ENCODE measurements at regions not wholly inside any gene's neighbourhood (a gene's known extent, or its start where the extent isn't known, plus 50 kb on each side); places are given as distances from the start of the nearest gene placed in this dataset.
A peak's percentile ranks its signal among the peaks of the same experiment; 100 is the strongest.

DNA sequence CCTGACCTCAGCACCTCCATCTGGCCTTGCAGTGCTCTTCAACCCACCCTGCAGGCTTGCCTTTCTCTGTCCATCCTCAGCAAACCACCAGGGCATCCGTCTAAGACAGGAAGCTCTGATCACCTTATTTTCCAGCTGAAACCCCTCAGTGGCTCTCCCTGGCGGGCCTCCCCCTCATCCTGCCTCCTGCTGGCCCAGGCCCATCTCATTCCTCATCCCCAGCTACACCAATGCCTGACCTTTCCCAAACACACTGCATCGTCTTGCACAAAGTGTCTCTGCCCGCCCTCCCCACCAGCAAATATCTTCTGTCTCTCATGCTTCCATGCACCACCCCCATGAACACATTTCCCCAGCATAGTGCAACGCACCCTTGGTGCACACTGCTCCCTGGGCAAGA, 205.0 kb downstream of the TOMM20 start:
- Mint-ChIP-seq H3K4me3 (ENCODE audit: unreplicated experiment) (no peak overlapping the region), H3K27me3 (ENCODE audit: unreplicated experiment) (no peaks in the 10 kb centered on the region), H3K27ac (ENCODE audit: unreplicated experiment) (no peak overlapping the region), H3K4me1 (ENCODE audit: unreplicated experiment) (peaks cover 64% of the 10 kb centered on the region), H3K9me3 (ENCODE audit: unreplicated experiment) (no peaks in the 10 kb centered on the region), H3K36me3 (ENCODE audit: unreplicated experiment) (no peaks in the 10 kb centered on the region)
- TF ChIP-seq, protein P1, sequence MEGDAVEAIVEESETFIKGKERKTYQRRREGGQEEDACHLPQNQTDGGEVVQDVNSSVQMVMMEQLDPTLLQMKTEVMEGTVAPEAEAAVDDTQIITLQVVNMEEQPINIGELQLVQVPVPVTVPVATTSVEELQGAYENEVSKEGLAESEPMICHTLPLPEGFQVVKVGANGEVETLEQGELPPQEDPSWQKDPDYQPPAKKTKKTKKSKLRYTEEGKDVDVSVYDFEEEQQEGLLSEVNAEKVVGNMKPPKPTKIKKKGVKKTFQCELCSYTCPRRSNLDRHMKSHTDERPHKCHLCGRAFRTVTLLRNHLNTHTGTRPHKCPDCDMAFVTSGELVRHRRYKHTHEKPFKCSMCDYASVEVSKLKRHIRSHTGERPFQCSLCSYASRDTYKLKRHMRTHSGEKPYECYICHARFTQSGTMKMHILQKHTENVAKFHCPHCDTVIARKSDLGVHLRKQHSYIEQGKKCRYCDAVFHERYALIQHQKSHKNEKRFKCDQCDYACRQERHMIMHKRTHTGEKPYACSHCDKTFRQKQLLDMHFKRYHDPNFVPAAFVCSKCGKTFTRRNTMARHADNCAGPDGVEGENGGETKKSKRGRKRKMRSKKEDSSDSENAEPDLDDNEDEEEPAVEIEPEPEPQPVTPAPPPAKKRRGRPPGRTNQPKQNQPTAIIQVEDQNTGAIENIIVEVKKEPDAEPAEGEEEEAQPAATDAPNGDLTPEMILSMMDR (IDR thresholded peaks at IDR 0.05): no peak
- no peak for DNase-seq (ENCODE audit: extremely low spot score, unreplicated experiment)

DNA sequence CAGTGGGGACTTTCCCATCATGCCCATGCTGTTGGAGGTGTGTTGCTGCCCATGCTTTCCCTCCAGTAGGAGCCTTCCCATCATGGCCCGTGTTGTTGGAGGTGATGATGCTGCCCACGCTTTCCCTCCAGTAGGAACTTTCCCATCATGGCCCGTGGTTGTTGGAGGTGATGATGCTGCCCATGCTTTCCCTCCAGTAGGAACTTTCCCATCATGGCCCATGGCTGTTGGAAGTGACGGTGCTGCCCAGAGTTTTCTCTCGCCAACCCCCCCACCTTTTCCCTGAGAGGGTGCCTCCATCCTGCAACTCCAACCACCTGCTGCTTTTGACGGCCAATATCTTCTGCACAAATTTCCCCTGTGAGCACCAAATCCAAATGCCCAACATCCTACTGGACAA, 205.7 kb downstream of the TOMM20 start:
- Mint-ChIP-seq H3K36me3 (ENCODE audit: unreplicated experiment) (no peaks in the 10 kb centered on the region), H3K4me1 (ENCODE audit: unreplicated experiment) (peaks cover 67% of the 10 kb centered on the region), H3K27me3 (ENCODE audit: unreplicated experiment) (no peaks in the 10 kb centered on the region), H3K9me3 (ENCODE audit: unreplicated experiment) (no peaks in the 10 kb centered on the region), H3K4me3 (ENCODE audit: unreplicated experiment) (no peak overlapping the region), H3K27ac (ENCODE audit: unreplicated experiment) (no peak overlapping the region)
- TF ChIP-seq, protein P1 (IDR thresholded peaks at IDR 0.05): no peak
- DNase-seq (ENCODE audit: extremely low spot score, unreplicated experiment): no peak

DNA sequence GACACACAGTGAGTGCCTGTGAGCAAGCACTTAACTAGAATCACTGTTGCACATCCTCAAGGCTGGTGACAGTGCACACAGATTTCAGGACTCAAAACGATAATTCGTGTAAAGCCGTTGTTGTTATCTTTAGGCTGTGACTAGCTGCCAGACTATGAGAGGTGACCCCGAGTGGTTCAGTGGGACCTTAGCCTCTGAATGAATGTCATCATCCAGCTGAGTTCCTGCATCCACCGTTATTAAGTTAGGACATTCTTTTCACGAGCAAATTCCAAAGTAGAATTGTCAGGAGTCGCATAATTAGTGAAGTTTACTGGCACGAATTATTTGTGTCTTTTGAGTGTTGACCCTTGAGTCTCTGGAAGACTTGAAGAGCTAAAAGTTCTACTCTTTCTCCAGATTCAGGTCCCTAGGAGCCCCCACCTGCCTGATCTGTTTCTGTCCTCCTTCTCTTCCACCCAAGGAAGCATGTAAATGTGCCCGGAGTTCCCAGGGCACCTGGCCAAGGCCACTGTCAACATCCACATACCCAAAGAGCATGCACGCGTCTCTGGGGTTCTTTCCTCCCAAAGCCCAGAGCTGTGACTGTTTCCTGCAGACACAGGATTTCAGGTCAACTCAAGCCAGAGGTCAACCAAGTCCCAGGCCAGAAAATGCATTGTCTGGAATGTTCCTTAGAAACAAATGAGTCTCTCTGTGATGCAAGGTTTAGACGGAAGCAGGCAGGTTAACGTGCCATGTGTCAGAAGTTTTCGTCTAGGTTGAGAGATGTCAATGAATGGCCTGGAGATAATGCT, 207.2 kb downstream of the TOMM20 start:
- H3K4me1 Mint-ChIP-seq (ENCODE audit: unreplicated experiment): peaks cover 62% of the 10 kb centered on the region
- no peak for DNase-seq (ENCODE audit: extremely low spot score, unreplicated experiment)
- H3K4me3 Mint-ChIP-seq (ENCODE audit: unreplicated experiment): no peak overlapping the region
- no peaks in the 10 kb centered on the region for H3K9me3 Mint-ChIP-seq (ENCODE audit: unreplicated experiment)
- TF ChIP-seq, protein P1 (IDR thresholded peaks at IDR 0.05): no peak
- peak overlapping the region; percentile 50 for H3K27ac Mint-ChIP-seq (ENCODE audit: unreplicated experiment)
- no peaks in the 10 kb centered on the region for H3K36me3 Mint-ChIP-seq (ENCODE audit: unreplicated experiment)
- no peaks in the 10 kb centered on the region for H3K27me3 Mint-ChIP-seq (ENCODE audit: unreplicated experiment)

DNA sequence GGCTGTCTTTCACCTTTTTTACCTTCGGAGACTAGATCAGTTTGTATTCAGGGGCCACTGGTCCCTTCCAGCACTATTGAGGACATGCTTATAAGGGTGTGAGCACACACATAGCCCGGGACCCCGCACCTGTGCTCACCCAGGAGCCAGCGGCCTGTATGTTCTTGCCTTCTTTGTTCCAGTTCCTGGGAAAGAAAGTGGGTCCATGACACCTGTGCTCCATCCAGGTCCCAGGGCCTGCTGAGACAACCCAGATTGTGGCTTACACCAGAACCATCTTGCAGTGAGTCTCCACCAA, 207.8 kb downstream of the TOMM20 start:
- Mint-ChIP-seq H3K4me1 (ENCODE audit: unreplicated experiment) (peaks cover 62% of the 10 kb centered on the region), H3K27ac (ENCODE audit: unreplicated experiment) (no peak overlapping the region)

DNA sequence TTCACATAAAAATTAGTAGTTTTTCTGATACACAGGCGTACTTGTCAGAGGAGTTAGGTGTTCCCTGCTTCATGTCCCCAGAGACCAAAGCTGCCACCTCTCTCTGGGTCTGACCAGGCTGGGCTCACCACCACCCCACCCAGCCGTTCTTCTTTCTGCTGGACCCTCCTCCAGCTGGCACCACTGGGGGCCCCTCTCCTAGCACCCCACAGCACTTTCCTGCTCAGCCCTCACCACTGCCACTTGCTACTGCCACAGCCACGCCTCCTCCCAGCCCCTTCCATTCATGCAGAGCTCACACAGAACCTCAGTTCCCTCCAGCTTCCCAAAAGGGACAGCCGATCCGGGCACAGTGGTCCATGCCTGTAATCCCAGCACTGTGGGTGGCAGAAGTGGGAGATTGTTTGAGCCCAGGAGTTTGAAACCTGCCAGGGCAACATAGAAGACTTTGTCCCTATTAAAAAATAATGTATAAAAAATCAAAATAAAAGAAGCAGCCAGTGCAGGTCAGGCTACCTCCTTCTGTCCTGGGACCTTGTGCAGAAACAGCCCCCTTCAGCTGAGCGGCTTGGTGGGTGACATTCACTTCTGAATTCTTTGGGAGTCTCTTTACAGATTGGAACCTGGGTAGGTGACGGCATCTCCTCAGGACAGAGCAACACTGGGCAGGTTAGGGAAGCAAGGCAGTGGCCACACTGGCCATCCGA, 208.3 kb downstream of the TOMM20 start:
- H3K27ac Mint-ChIP-seq (ENCODE audit: unreplicated experiment): no peak overlapping the region
- no peaks in the 10 kb centered on the region for H3K36me3 Mint-ChIP-seq (ENCODE audit: unreplicated experiment)
- no peak overlapping the region for H3K4me3 Mint-ChIP-seq (ENCODE audit: unreplicated experiment)
- no peaks in the 10 kb centered on the region for H3K9me3 Mint-ChIP-seq (ENCODE audit: unreplicated experiment)
- H3K4me1 Mint-ChIP-seq (ENCODE audit: unreplicated experiment): peaks cover 61% of the 10 kb centered on the region
- TF ChIP-seq, protein P1 (IDR thresholded peaks at IDR 0.05): no peak
- H3K27me3 Mint-ChIP-seq (ENCODE audit: unreplicated experiment): no peaks in the 10 kb centered on the region
- DNase-seq (ENCODE audit: extremely low spot score, unreplicated experiment): no peak

More for the DNA sequence above, 207.8 kb downstream of the TOMM20 start:
- no peaks in the 10 kb centered on the region for H3K36me3 Mint-ChIP-seq (ENCODE audit: unreplicated experiment)
- H3K9me3 Mint-ChIP-seq (ENCODE audit: unreplicated experiment): no peaks in the 10 kb centered on the region
- DNase-seq (ENCODE audit: extremely low spot score, unreplicated experiment): no peak
- TF ChIP-seq, protein P1 (IDR thresholded peaks at IDR 0.05): no peak
- no peak overlapping the region for H3K4me3 Mint-ChIP-seq (ENCODE audit: unreplicated experiment)
- no peaks in the 10 kb centered on the region for H3K27me3 Mint-ChIP-seq (ENCODE audit: unreplicated experiment)

Measured in osteocyte (in vitro differentiated cells).